ENCODE measurements at regions not wholly inside any gene's neighbourhood (a gene's known extent, or its start where the extent isn't known, plus 50 kb on each side); places are given as distances from the start of the nearest gene placed in this dataset.

- DNase-seq (ENCODE audit: low spot score): no peak
These were observed 235.1 kb downstream of the UQCRFS1 start for GRCh38 chr19:28977826-28978225.

DNA sequence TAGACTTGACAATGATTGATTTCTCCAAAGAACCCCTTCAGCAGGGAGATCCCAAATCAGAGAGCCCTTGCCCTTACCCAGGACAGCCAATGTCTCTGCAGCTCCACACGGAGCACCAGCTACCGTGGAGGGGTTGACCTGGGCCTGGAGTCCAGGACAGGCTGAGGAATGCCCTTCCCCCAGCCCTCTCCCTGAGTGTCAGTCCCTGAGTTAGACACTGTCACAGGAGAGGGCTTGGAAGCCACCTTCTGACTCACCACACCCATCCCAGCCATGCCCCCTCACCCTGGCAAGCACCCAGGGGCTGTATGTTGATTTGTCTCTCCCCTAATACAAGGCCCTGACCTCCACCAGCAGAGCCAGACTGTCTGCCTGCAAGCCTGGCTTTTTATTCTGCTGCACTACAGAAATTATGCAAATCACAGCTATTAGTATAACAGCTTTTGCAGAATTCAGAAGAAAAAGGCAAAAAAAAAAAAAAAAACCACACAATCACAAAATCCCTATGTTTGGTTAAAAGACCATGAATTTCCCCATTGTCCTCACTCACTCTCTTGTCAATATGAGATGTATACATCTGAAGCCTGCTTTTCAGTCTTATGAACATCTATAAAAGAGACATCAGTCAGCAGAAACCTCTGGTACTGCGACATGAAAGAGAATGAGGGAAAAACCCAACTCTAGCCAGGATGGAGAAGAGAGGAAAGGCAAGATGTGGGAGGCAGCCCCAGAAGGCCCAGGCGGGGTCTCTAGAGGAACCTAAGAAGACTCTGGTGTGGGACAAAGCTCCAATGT is 240.7 kb downstream of the UQCRFS1 start:
- no peak for DNase-seq (ENCODE audit: low spot score)

DNA sequence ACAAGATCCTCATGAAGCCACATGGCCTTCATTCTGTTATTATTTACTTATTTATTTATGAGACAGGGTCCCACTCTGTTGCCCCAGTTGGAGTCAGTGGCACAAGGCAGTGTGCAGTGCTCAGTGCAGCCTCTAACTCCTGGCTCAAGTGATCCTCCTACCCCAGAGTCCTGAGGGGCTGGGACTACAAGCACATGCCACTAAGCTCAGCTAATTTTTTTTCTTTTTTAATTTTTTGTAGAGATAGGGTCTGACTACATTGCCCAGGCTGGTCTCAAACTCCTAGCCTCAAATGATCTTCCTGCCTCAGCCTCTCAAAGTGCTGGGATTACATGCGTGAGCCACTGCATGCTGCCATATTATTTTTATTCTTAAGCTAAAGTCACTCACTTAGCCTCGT is 241.4 kb downstream of the UQCRFS1 start:
- DNase-seq (ENCODE audit: low spot score): no peak

GRCh38 chr19:28971049-28971448 is 241.9 kb downstream of the UQCRFS1 start:
- no peak for DNase-seq (ENCODE audit: low spot score)

DNA sequence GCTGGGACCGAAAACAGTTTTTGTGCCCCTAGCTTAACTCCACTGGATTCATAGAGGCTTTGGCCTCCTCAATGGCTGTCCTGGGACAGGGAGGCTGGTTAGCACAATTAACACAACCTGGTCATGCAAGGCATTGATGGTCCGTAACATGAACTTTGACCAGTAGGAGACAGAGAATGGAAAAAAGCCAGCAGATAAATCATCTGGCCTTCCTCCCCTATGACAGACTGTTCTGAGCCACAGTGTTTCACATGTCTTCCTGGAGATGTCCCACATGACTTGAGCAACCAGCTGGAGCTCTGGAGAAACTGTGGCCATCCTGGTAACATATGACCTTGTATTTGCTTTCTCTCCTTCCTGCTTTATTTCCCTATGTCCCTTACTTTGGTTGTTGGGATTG is 244.2 kb downstream of the UQCRFS1 start:
- no peak for DNase-seq (ENCODE audit: low spot score)

GRCh38 chr19:28966737-28967399 is 246.1 kb downstream of the UQCRFS1 start:
- DNase-seq (ENCODE audit: low spot score): no peak

DNA sequence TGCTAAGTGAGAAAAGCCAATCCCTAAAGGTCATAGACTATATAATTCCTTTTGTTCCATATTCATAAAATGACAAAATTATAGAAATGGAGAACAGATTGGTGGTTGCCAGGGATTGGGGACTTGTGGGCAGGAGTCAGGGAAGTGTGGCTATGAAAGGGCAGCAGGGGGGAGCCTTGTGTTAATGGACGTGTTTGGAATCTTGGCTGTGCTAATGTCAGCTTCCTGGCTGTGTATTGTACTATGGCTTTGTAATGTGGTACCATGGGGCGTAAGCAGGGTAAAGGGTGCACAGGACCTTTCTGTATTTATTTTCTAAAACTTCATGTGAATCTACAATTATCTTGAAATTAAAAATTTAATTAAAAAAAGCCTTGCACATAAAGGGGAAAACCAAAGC is 248.5 kb downstream of the UQCRFS1 start:
- DNase-seq (ENCODE audit: low spot score): no peak

DNA sequence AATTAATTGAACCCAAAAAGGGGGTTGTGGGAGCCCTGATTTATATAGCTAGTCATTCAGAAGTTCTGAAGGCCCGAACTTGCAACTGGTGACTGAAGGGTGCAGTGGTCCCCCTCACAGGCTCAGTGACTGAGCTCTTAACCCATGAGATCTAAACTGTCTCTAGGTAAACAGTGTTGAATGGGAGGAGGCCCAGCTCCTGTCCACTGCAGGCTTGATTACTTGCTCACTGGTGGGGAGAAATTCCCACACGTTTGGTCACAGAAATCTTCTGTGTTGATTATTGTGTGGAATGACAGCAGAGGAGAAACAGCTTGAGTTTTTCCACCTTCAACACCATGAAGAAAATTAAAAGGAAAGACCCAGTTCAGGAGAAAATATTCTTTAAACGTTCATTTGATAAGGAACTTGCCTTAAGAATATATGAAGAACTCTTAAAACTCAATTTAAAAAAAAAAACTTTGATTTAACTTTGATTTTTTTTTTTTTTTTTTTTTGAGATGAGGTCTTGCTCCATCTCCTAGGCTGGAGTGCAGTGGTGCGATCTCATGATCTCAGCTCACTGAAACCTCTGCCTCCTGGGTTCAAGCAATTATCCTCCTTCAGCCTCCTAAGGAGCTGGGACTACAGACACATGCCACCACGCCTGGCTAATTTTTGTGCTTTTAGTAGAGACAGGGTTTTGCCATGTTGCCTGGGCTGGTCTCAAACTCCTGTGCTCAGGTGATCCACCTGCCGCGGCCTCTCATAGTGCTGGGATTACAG is 249.3 kb downstream of the UQCRFS1 start:
- no peak for DNase-seq (ENCODE audit: low spot score)

GRCh38 chr19:28961772-28962500 is 251.0 kb downstream of the UQCRFS1 start:
- DNase-seq (ENCODE audit: low spot score): peak; percentile 58

DNA sequence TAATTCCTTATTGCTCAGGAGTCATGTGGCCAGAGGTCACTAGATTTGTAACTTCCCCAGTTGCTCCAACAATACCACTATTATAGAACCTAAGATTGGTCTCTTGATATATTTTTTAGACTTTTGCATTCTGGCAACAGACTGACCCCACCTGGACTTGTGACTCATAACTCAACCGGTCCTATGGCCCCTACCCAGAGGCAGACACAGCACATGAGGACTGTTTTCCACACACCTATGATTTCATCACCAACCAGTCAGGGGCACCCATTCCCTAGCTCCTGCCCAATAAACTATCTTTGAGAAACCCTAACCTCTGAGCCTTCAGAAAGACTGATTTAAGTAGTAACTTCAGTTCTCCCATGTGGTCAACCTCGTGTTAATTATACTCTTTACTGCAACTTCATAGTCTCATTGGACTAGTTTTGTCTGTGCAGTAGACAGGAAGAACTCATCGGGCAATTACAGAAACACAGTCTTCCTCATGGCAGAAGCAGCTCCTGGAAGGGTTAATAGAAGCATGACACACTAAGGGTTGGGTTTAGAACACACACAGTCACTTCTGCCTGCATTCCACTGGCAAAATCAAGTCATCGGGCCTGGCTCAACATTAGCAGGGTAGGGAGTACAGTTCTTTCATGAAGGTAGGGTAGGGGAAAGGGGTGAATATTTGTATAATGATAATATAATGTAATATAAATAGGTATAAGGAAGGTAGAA is 251.8 kb downstream of the UQCRFS1 start:
- DNase-seq (ENCODE audit: low spot score): peak; percentile 60

DNA sequence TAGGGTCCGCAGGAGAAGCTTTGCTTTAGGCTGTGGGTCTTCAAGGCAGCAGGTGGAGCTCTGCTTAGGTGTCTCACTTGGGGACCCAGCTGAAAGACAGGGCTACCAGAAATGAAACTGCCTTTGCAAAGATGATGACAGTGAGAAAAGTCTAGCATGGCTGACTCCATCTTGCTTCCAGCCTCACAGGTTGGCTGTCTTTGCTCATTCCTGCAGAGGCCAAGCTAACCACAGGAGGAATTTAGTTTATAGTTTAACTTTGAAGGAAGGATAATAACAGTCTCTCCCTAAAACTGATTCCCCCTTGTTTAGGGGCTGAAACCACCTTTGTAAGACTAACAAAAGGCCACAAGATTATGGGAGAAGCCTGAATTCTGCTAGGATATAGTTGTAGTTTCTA is 252.4 kb downstream of the UQCRFS1 start:
- no peak for DNase-seq (ENCODE audit: low spot score)

- no peak for DNase-seq (ENCODE audit: low spot score)
These were observed 256.0 kb downstream of the UQCRFS1 start for GRCh38 chr19:28956961-28957360.

DNA sequence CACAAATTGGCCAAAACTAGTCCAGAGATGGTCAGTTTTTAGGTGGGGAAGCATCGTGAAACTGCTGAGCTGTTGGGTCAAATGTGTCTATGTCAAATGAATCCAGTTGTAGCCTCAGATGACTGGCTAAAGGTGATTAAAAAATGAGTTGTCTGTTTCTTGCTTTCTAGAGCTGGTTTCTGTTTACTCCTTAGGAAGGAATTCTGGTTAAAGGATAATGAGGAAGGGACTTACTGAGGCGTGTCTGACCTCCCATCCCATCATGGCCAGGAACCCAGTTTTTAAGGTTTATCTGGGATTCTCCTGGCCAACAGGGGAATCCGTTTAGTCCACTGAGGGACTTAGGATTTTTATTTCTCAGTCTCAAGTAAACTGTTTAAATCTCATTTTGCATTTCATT is 256.5 kb downstream of the UQCRFS1 start:
- DNase-seq (ENCODE audit: low spot score): no peak

DNA sequence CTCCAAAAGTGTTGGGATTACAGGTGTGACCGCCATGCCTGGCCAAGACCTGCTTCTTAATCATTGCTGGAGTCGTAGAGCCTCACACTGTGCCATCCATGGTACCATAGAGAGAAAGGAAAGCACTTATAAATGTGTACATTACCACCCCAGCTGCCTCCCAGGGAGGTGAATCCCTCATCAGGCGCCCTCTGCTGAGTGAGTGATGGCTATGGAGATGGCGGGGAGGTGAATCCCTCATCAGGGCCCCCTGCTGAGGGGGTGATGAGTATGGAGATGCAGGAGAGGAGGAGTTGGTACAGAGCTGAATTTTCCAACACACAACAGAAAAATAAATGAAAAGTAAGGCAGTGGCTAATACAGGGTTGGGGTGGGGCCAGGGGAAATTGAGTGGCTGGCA is 263.4 kb downstream of the UQCRFS1 start:
- DNase-seq (ENCODE audit: low spot score): no peak

GRCh38 chr19:28949027-28949426 is 263.9 kb downstream of the UQCRFS1 start:
- no peak for DNase-seq (ENCODE audit: low spot score)

DNA sequence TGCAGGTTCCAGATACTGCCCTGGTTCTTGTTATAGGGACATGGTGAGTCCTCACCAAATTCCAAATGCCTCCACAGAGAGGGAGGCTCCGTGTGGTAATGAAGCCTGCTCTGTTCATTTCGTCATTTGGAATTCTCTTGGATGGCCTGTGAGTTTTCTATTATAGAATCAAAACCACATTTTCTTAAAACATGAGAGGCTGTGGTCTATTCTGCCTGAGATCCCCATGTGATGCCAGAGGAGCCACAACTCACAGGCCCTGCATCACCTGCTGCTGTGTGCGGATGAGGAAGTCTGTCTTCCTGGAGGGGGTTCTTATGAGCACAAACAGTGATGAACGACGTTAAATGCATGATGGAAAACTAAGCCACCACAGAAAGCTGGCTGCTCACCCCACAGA is 264.4 kb downstream of the UQCRFS1 start:
- no peak for DNase-seq (ENCODE audit: low spot score)

DNA sequence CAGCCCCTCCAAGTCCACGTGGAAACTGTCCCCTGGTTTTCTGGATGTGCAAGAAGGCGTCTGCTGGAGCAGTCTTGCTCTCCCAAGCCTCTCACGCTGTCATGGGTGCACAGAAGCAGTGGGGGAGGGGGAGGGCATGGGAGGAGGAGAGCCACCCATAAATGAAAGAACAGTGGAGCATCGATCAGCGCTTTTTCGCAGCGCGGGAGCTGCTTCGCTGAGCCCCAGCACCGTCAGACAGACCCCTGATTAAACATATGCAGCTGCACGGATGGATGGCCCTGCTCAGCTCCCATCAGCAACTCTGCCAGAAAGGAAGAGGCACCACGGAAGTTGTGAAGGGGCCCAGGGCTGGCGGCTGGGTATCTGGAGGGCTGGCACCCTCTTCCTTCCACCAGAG is 264.9 kb downstream of the UQCRFS1 start:
- DNase-seq (ENCODE audit: low spot score): no peak

GRCh38 chr19:28943651-28944050 is 269.3 kb downstream of the UQCRFS1 start:
- DNase-seq (ENCODE audit: low spot score): no peak

DNA sequence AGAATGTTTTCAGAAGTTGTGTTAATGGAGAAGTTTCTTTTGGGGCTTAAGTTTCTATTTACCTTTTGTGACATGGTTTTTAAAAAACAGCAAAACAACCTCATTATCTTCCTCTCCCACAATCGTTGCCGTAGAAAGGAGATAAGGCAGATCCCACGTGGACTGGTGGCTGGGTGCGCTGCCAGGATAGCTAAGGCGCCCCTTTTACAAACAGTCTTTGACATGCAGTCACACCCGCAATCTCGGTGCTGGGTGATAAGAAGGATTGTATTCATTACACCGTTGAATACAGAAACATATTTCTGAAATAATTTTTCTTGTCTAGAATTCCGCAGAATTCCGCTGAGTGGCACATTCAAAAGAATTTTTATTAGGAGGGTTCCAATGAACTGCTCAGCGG is 271.1 kb downstream of the UQCRFS1 start:
- DNase-seq (ENCODE audit: low spot score): no peak

DNA sequence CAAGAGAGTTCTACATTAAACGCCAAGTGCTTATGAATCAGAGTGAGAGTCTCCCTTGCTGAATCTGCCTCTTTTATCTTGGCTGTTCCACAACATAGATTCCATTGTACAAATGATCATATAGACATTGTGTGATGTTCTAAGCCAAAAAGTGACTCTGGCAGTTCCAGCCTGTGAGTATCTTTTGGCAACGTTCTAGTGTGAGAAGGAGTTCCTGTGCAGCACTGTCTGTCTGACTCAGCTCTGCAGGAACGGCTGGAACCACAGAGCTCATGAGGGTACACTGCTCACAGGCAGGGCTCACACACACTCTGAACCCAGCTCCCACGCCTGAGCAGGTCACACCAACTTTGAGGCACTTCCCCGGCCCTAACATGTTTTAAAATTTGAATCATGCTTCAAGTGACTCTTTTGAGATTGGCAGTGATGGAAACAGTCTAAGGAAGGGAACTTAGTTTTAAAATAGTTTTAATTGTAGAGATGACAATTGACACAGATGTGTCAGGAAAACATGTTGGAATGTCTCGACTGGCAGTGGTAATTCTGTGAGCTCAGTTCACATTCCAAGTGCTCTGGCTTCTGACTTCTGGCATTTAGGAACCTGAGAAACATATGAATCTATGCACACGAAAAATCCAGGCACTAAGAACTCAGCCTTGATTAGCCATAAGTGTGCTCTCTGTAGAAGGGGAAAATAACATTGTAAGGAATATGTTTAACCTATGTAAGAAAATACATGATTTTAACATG is 272.0 kb downstream of the UQCRFS1 start:
- peak; percentile 55 for DNase-seq (ENCODE audit: low spot score)

DNA sequence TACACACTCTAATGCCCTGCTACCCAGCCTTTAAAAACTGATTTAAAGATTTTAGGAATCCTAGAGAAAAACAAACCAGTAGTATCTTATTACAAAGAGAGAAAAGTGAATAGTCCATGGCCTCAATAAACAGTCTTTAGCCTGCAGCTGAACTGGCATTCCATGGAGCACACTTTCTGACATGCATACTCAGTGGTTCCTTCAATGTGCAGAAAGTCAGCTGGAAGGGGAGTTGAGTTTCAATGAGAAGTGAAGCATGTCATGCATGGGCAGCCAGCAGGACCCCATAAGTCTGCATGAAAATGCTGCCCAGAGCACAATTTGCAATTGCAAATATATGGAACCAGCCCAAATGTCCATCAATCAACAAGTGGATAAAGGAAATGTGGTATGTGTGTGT is 273.7 kb downstream of the UQCRFS1 start:
- no peak for DNase-seq (ENCODE audit: low spot score)
